ENCODE measurements at regions not wholly inside any gene's neighbourhood (a gene's known extent, or its start where the extent isn't known, plus 50 kb on each side); places are given as distances from the start of the nearest gene placed in this dataset.
"Not testable (repeated sequence)": the region's sequence is repeated elsewhere in the genome, so short reads cannot be mapped to it uniquely, and the experiment has no call there.

GRCh38 chr1:47683401-47683800 is 245.6 kb downstream of the FOXD2 start:
- H3K9me3 ChIP-seq (ENCODE audit: control insufficient read depth, low read length, poor library complexity, severe bottlenecking) = no peaks in the 10 kb centered on the region
- H3K4me3 Mint-ChIP-seq = no peak overlapping the region
- ATAC-seq (no peak), DNase-seq (no peak)
- no peaks in the 10 kb centered on the region for H3K4me1 Mint-ChIP-seq
- H3K27ac Mint-ChIP-seq = no peak overlapping the region
- no peaks in the 10 kb centered on the region for H3K36me3 Mint-ChIP-seq (ENCODE audit: low read depth)
- peaks cover 77% of the 10 kb centered on the region for H3K27me3 Mint-ChIP-seq

GRCh38 chr1:47684518-47684917 is 246.7 kb downstream of the FOXD2 start:
- DNase-seq = no peak
- no peak for ATAC-seq
- H3K36me3 Mint-ChIP-seq (ENCODE audit: low read depth) = no peaks in the 10 kb centered on the region
- no peak overlapping the region for H3K4me3 Mint-ChIP-seq
- H3K27ac Mint-ChIP-seq = no peak overlapping the region
- no peaks in the 10 kb centered on the region for H3K4me1 Mint-ChIP-seq
- H3K9me3 ChIP-seq (ENCODE audit: control insufficient read depth, low read length, poor library complexity, severe bottlenecking) = no peaks in the 10 kb centered on the region
- H3K27me3 Mint-ChIP-seq = peaks cover 73% of the 10 kb centered on the region

GRCh38 chr1:47684964-47685762 is 247.3 kb downstream of the FOXD2 start:
- Mint-ChIP-seq H3K27me3 (peaks cover 72% of the 10 kb centered on the region), H3K4me3 (no peak overlapping the region), H3K4me1 (no peaks in the 10 kb centered on the region), H3K27ac (no peak overlapping the region), H3K36me3 (ENCODE audit: low read depth) (no peaks in the 10 kb centered on the region)
- no peaks in the 10 kb centered on the region for H3K9me3 ChIP-seq (ENCODE audit: control insufficient read depth, low read length, poor library complexity, severe bottlenecking)
- no peak for ATAC-seq
- DNase-seq = no peak

- H3K4me1 Mint-ChIP-seq = no peaks in the 10 kb centered on the region
- ATAC-seq (no peak), DNase-seq (no peak)
- H3K27me3 Mint-ChIP-seq = peaks cover 77% of the 10 kb centered on the region
- no peaks in the 10 kb centered on the region for H3K36me3 Mint-ChIP-seq (ENCODE audit: low read depth)
- no peak overlapping the region for H3K27ac Mint-ChIP-seq
- H3K9me3 ChIP-seq (ENCODE audit: control insufficient read depth, low read length, poor library complexity, severe bottlenecking) = no peaks in the 10 kb centered on the region
- no peak overlapping the region for H3K4me3 Mint-ChIP-seq
Measured at GRCh38 chr1:47685763-47686066, 247.9 kb downstream of the FOXD2 start.

GRCh38 chr1:47686731-47687630 is 249.1 kb downstream of the FOXD2 start:
- H3K9me3 ChIP-seq (ENCODE audit: control insufficient read depth, low read length, poor library complexity, severe bottlenecking) = no peaks in the 10 kb centered on the region
- Mint-ChIP-seq H3K36me3 (ENCODE audit: low read depth) (no peaks in the 10 kb centered on the region), H3K4me1 (no peaks in the 10 kb centered on the region), H3K27me3 (peaks cover 67% of the 10 kb centered on the region), H3K27ac (no peak overlapping the region), H3K4me3 (no peak overlapping the region)
- ATAC-seq (no peak), DNase-seq (no peak)

GRCh38 chr1:47687631-47688460 is 250.0 kb downstream of the FOXD2 start:
- ATAC-seq (no peak), DNase-seq (no peak)
- Mint-ChIP-seq H3K36me3 (ENCODE audit: low read depth) (no peaks in the 10 kb centered on the region), H3K27me3 (peaks cover 58% of the 10 kb centered on the region), H3K4me1 (no peaks in the 10 kb centered on the region), H3K27ac (no peak overlapping the region), H3K4me3 (no peak overlapping the region)
- no peaks in the 10 kb centered on the region for H3K9me3 ChIP-seq (ENCODE audit: control insufficient read depth, low read length, poor library complexity, severe bottlenecking)

GRCh38 chr1:47688461-47689296 is 250.8 kb downstream of the FOXD2 start:
- Mint-ChIP-seq H3K4me1 (no peaks in the 10 kb centered on the region), H3K27ac (no peak overlapping the region), H3K36me3 (ENCODE audit: low read depth) (no peaks in the 10 kb centered on the region), H3K27me3 (peaks cover 50% of the 10 kb centered on the region), H3K4me3 (no peak overlapping the region)
- no peaks in the 10 kb centered on the region for H3K9me3 ChIP-seq (ENCODE audit: control insufficient read depth, low read length, poor library complexity, severe bottlenecking)
- ATAC-seq (no peak), DNase-seq (no peak)

GRCh38 chr1:47689894-47690293 is 252.1 kb downstream of the FOXD2 start:
- no peak for ATAC-seq

GRCh38 chr1:47690341-47691250 is 252.8 kb downstream of the FOXD2 start:
- H3K27me3 Mint-ChIP-seq = peaks cover 38% of the 10 kb centered on the region
- DNase-seq = no peak
- ATAC-seq = no peak
- H3K4me1 Mint-ChIP-seq = no peaks in the 10 kb centered on the region
- no peak overlapping the region for H3K4me3 Mint-ChIP-seq
- H3K36me3 Mint-ChIP-seq (ENCODE audit: low read depth) = no peaks in the 10 kb centered on the region
- H3K9me3 ChIP-seq (ENCODE audit: control insufficient read depth, low read length, poor library complexity, severe bottlenecking) = no peaks in the 10 kb centered on the region
- H3K27ac Mint-ChIP-seq = no peak overlapping the region

More at GRCh38 chr1:47689894-47690293, 252.1 kb downstream of the FOXD2 start:
- Mint-ChIP-seq H3K27ac (no peak overlapping the region), H3K27me3 (peaks cover 40% of the 10 kb centered on the region), H3K36me3 (ENCODE audit: low read depth) (no peaks in the 10 kb centered on the region), H3K4me3 (no peak overlapping the region), H3K4me1 (no peaks in the 10 kb centered on the region)
- H3K9me3 ChIP-seq (ENCODE audit: control insufficient read depth, low read length, poor library complexity, severe bottlenecking) = no peaks in the 10 kb centered on the region
- no peak for DNase-seq

- not testable (repeated sequence) for ATAC-seq; H3K36me3 Mint-ChIP-seq (ENCODE audit: low read depth); H3K9me3 ChIP-seq (ENCODE audit: control insufficient read depth, low read length, poor library complexity, severe bottlenecking); DNase-seq; H3K4me1 Mint-ChIP-seq; H3K27ac Mint-ChIP-seq; H3K4me3 Mint-ChIP-seq
- peaks cover 36% of the 10 kb centered on the region for H3K27me3 Mint-ChIP-seq
Measured at GRCh38 chr1:47691293-47691692, 253.4 kb downstream of the FOXD2 start.

GRCh38 chr1:47692196-47692595 is 254.4 kb downstream of the FOXD2 start:
- Mint-ChIP-seq H3K4me3 (no peak overlapping the region), H3K4me1 (no peaks in the 10 kb centered on the region), H3K36me3 (ENCODE audit: low read depth) (no peaks in the 10 kb centered on the region), H3K27me3 (peaks cover 29% of the 10 kb centered on the region), H3K27ac (no peak overlapping the region)
- ATAC-seq (no peak), DNase-seq (no peak)
- no peaks in the 10 kb centered on the region for H3K9me3 ChIP-seq (ENCODE audit: control insufficient read depth, low read length, poor library complexity, severe bottlenecking)

- DNase-seq (no peak), ATAC-seq (no peak)
- Mint-ChIP-seq H3K4me1 (no peaks in the 10 kb centered on the region), H3K27ac (no peak overlapping the region), H3K36me3 (ENCODE audit: low read depth) (no peaks in the 10 kb centered on the region), H3K4me3 (no peak overlapping the region), H3K27me3 (peaks cover 20% of the 10 kb centered on the region)
- H3K9me3 ChIP-seq (ENCODE audit: control insufficient read depth, low read length, poor library complexity, severe bottlenecking) = no peaks in the 10 kb centered on the region
Measured at GRCh38 chr1:47693115-47693514, 255.3 kb downstream of the FOXD2 start.
